MM.1S (cell line): ENCODE measurements at regions not wholly inside any gene's neighbourhood (a gene's known extent, or its start where the extent isn't known, plus 50 kb on each side); places are given as distances from the start of the nearest gene placed in this dataset.

ENCODE experiments used
- DNase-seq: peaks from one replicate; pipeline ENCODE4 v3.0.0-alpha.2; 2015
- H2AFZ ChIP-seq: fragments of 300-600 bp; sonication (generic); 2 replicates; pipeline ENCODE4 v1.6.0; 2016; ENCODE audit warnings: antibody characterized with exemption, low read length
- H3F3A ChIP-seq: fragments of 300-600 bp; sonication (generic); 2 replicates; pipeline ENCODE4 v1.6.1; 2016; ENCODE audit warnings: mild to moderate bottlenecking, antibody characterized with exemption, low read length, moderate library complexity, mixed read lengths; ENCODE audit not compliant: insufficient read depth
- H3K27ac ChIP-seq: fragments of 300-600 bp; sonication (generic); 2 replicates; pipeline ENCODE4 v1.5.1; 2016; ENCODE audit warnings: mild to moderate bottlenecking, low read length
- H3K27me3 ChIP-seq: fragments of 300-600 bp; sonication (generic); replicated peaks from 2 replicates; pipeline ENCODE4 v1.6.0; 2016; ENCODE audit warnings: low read length; ENCODE audit not compliant: insufficient read depth
- H3K36me3 ChIP-seq: fragments of 300-600 bp; sonication (generic); replicated peaks from 2 replicates; pipeline ENCODE4 v1.6.1; 2016; ENCODE audit warnings: mild to moderate bottlenecking, low read length, mixed read lengths; ENCODE audit not compliant: insufficient read depth
- H3K4me1 ChIP-seq: fragments of 300-600 bp; sonication (generic); 2 replicates; pipeline ENCODE4 v1.6.1; 2016; ENCODE audit warnings: low read length, mixed read lengths
- H3K4me2 ChIP-seq: fragments of 300-600 bp; sonication (generic); 2 replicates; pipeline ENCODE4 v1.6.0; 2016; ENCODE audit warnings: low read depth, low read length
- H3K4me3 ChIP-seq: fragments of 300-600 bp; sonication (generic); 2 replicates; pipeline ENCODE4 v1.5.1; 2016; ENCODE audit warnings: low read length, mixed read lengths
- H3K79me2 ChIP-seq: fragments of 300-600 bp; sonication (generic); 2 replicates; pipeline ENCODE4 v1.6.1; 2016; ENCODE audit warnings: mixed run types, low read length, mixed read lengths
- H3K9ac ChIP-seq: fragments of 300-600 bp; sonication (generic); 2 replicates; pipeline ENCODE4 v1.6.1; 2016; ENCODE audit warnings: low read length, mixed read lengths
- H3K9me2 ChIP-seq: fragments of 300-600 bp; sonication (generic); replicated peaks from 2 replicates; pipeline ENCODE4 v1.6.1; 2016; ENCODE audit warnings: mild to moderate bottlenecking, low read length, mixed read lengths; ENCODE audit not compliant: insufficient read depth
- H3K9me3 ChIP-seq: fragments of 300-600 bp; sonication (generic); replicated peaks from 2 replicates; pipeline ENCODE4 v1.6.1; 2016; ENCODE audit warnings: mild to moderate bottlenecking, low read length, mixed read lengths; ENCODE audit not compliant: insufficient read depth
- H4K20me1 ChIP-seq: fragments of 300-600 bp; sonication (generic); 2 replicates; pipeline ENCODE4 v1.6.1; 2016; ENCODE audit warnings: mild to moderate bottlenecking, low read length, moderate library complexity, mixed read lengths; ENCODE audit not compliant: insufficient read depth
- EZH2 ChIP-seq: fragments of 300-600 bp; sonication (generic); optimal IDR thresholded peaks from 2 replicates; pipeline ENCODE3; 2017; ENCODE audit warnings: low read depth, mild to moderate bottlenecking, antibody characterized with exemption, low read length, mixed read lengths
- EZH2phosphoT487 ChIP-seq: fragments of 300-600 bp; sonication (generic); IDR thresholded peaks from 2 replicates; pipeline ENCODE4 v1.6.1; 2018; ENCODE audit warnings: antibody characterized with exemption, low read length
- TF ChIP-seq, protein P1 (sequence below): fragments of 300-600 bp; sonication (generic); IDR thresholded peaks from 2 replicates; pipeline ENCODE4 v1.5.1; 2016; ENCODE audit warnings: antibody characterized with exemption, low read length, mixed read lengths

DNA sequence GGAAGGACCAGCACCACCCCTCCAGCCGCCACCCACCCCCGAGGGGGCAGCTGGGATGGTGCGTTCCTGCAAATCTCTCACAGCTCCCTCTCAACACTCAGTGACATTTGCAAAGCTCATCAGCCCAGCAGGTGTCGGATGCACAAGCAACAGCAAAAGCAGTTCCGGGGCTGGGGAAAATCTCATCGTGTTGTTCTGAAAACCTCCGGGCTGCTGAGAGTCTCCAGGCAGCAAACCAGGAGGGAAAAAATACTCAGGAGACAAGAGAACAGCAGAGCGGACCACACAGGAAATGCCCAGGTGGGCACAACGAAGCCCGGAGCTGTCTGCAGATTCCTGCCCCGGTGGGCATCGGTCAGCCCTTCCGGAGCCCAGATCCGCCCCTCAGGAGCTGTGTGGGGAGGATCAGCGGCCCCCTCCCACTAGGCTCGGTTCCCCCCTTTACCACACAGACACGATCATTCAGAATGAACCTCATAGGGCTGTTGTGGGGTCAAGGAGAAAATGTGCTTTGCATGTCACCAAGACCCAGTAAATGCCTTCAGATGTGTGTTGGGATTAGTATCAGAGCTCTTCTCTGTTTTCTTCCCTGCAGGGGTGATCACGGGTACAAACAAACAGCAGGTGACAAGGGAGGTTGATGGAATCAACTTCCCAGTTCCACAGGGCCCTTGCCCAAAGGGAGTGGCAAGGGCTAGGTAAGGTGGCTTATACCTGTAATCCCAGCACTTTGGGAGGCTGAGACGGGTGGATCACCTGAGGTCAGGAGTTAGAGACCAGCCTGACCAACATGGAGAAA, 127.0 kb upstream of the TIAM1 start:
- Histone ChIP-seq H3K27me3 (no peaks in the 10 kb centered on the region), H3F3A (no peaks in the 10 kb centered on the region), H3K36me3 (no peaks in the 10 kb centered on the region), H3K9ac (no peak overlapping the region), H3K4me1 (no peaks in the 10 kb centered on the region), H4K20me1 (no peaks in the 10 kb centered on the region), H3K9me3 (no peaks in the 10 kb centered on the region), H3K79me2 (peaks cover 48% of the 10 kb centered on the region), H3K27ac (no peak overlapping the region), H3K4me3 (no peak overlapping the region), H3K4me2 (no peak overlapping the region), H3K9me2 (no peaks in the 10 kb centered on the region), H2AFZ (no peak overlapping the region)
- TF ChIP-seq, protein P1, sequence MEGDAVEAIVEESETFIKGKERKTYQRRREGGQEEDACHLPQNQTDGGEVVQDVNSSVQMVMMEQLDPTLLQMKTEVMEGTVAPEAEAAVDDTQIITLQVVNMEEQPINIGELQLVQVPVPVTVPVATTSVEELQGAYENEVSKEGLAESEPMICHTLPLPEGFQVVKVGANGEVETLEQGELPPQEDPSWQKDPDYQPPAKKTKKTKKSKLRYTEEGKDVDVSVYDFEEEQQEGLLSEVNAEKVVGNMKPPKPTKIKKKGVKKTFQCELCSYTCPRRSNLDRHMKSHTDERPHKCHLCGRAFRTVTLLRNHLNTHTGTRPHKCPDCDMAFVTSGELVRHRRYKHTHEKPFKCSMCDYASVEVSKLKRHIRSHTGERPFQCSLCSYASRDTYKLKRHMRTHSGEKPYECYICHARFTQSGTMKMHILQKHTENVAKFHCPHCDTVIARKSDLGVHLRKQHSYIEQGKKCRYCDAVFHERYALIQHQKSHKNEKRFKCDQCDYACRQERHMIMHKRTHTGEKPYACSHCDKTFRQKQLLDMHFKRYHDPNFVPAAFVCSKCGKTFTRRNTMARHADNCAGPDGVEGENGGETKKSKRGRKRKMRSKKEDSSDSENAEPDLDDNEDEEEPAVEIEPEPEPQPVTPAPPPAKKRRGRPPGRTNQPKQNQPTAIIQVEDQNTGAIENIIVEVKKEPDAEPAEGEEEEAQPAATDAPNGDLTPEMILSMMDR: no peak
- no peak for TF ChIP-seq EZH2phosphoT487
- no peak for TF ChIP-seq EZH2
- no peak for DNase-seq

GRCh38 chr21:31460980-31461379, 116.9 kb upstream of the TIAM1 start:
- Histone ChIP-seq H3K27me3 (no peaks in the 10 kb centered on the region), H2AFZ (no peak overlapping the region), H3K9ac (no peak overlapping the region), H3K4me1 (no peaks in the 10 kb centered on the region), H3K36me3 (no peaks in the 10 kb centered on the region), H3K9me2 (no peaks in the 10 kb centered on the region), H3K79me2 (peaks cover 2% of the 10 kb centered on the region; the same call in 1 of the 2 replicates), H3K9me3 (no peaks in the 10 kb centered on the region), H3F3A (no peaks in the 10 kb centered on the region), H3K4me2 (no peak overlapping the region), H3K27ac (no peak overlapping the region), H3K4me3 (no peak overlapping the region), H4K20me1 (no peaks in the 10 kb centered on the region)
- TF ChIP-seq, protein P1: no peak
- no peak for TF ChIP-seq EZH2
- TF ChIP-seq EZH2phosphoT487: no peak
- no peak for DNase-seq

GRCh38 chr21:31459457-31459856, 115.4 kb upstream of the TIAM1 start:
- Histone ChIP-seq H3K9ac (no peak overlapping the region), H3K79me2 (peaks cover 4% of the 10 kb centered on the region), H3K4me3 (no peak overlapping the region), H3K27me3 (no peaks in the 10 kb centered on the region), H3K36me3 (no peaks in the 10 kb centered on the region), H3K27ac (no peak overlapping the region), H3K9me3 (no peaks in the 10 kb centered on the region), H3F3A (no peaks in the 10 kb centered on the region), H3K4me1 (no peaks in the 10 kb centered on the region), H2AFZ (no peak overlapping the region), H3K4me2 (no peak overlapping the region), H3K9me2 (no peaks in the 10 kb centered on the region), H4K20me1 (no peaks in the 10 kb centered on the region)
- no peak for TF ChIP-seq EZH2phosphoT487
- DNase-seq: no peak

- peak; percentile 16 for DNase-seq
- Histone ChIP-seq H3K9me3 (no peaks in the 10 kb centered on the region), H3K36me3 (no peaks in the 10 kb centered on the region), H3K79me2 (peaks cover 16% of the 10 kb centered on the region), H2AFZ (no peak overlapping the region), H3K4me2 (no peak overlapping the region), H4K20me1 (no peaks in the 10 kb centered on the region), H3K4me3 (no peak overlapping the region), H3F3A (no peaks in the 10 kb centered on the region), H3K9ac (no peak overlapping the region), H3K4me1 (no peaks in the 10 kb centered on the region), H3K9me2 (no peaks in the 10 kb centered on the region), H3K27me3 (no peaks in the 10 kb centered on the region), H3K27ac (no peak overlapping the region)
- TF ChIP-seq EZH2: no peak
- TF ChIP-seq EZH2phosphoT487: no peak
- TF ChIP-seq, protein P1: peak; percentile 39
Observed at GRCh38 chr21:31457675-31458074, 113.6 kb upstream of the TIAM1 start.
